ENCODE measurements at regions not wholly inside any gene's neighbourhood (a gene's known extent, or its start where the extent isn't known, plus 50 kb on each side); places are given as distances from the start of the nearest gene placed in this dataset.

GRCh38 chr3:95627697-95628096 is 1186.7 kb upstream of the EPHA6 start:
- TF ChIP-seq GATA2 (IDR thresholded peaks at IDR 0.05; ENCODE audit: low read depth, low read length) (no peak), GATA3 (IDR thresholded peaks at IDR 0.05; ENCODE audit: low read depth, low read length) (no peak)
